ENCODE measurements at regions not wholly inside any gene's neighbourhood (a gene's known extent, or its start where the extent isn't known, plus 50 kb on each side); places are given as distances from the start of the nearest gene placed in this dataset.

- no peak overlapping the region for H3K4me3 ChIP-seq (ENCODE audit: low read depth, low read length)
- no peak for TF ChIP-seq CTCF (IDR thresholded peaks at IDR 0.05; ENCODE audit: low read depth, low read length)
- H3K36me3 ChIP-seq: no peaks in the 10 kb centered on the region
- DNase-seq: no peak
- H3K9me3 ChIP-seq (ENCODE audit: severe bottlenecking): no peaks in the 10 kb centered on the region
- H3K27ac ChIP-seq: no peak overlapping the region
- no peaks in the 10 kb centered on the region for H3K27me3 ChIP-seq (ENCODE audit: insufficient read depth, low read depth, severe bottlenecking)
Measured at GRCh38 chr15:88716543-88717381, 77.9 kb downstream of the ISG20 start.

- no peak overlapping the region for H3K4me3 ChIP-seq (ENCODE audit: low read depth, low read length)
- no peaks in the 10 kb centered on the region for H3K36me3 ChIP-seq
- no peaks in the 10 kb centered on the region for H3K27me3 ChIP-seq (ENCODE audit: insufficient read depth, low read depth, severe bottlenecking)
- no peaks in the 10 kb centered on the region for H3K9me3 ChIP-seq (ENCODE audit: severe bottlenecking)
- DNase-seq: no peak
- H3K27ac ChIP-seq: no peak overlapping the region
- no peak for TF ChIP-seq CTCF (IDR thresholded peaks at IDR 0.05; ENCODE audit: low read depth, low read length)
Measured at GRCh38 chr15:88717382-88718031, 78.7 kb downstream of the ISG20 start.

- no peaks in the 10 kb centered on the region for H3K9me3 ChIP-seq (ENCODE audit: severe bottlenecking)
- H3K4me3 ChIP-seq (ENCODE audit: low read depth, low read length): no peak overlapping the region
- no peaks in the 10 kb centered on the region for H3K36me3 ChIP-seq
- H3K27ac ChIP-seq: no peak overlapping the region
- DNase-seq: no peak
- H3K27me3 ChIP-seq (ENCODE audit: insufficient read depth, low read depth, severe bottlenecking): no peaks in the 10 kb centered on the region
- no peak for TF ChIP-seq CTCF (IDR thresholded peaks at IDR 0.05; ENCODE audit: low read depth, low read length)
Measured at GRCh38 chr15:88718731-88719130, 79.9 kb downstream of the ISG20 start.

- no peaks in the 10 kb centered on the region for H3K36me3 ChIP-seq
- TF ChIP-seq CTCF (IDR thresholded peaks at IDR 0.05; ENCODE audit: low read depth, low read length): no peak
- no peaks in the 10 kb centered on the region for H3K9me3 ChIP-seq (ENCODE audit: severe bottlenecking)
- no peak overlapping the region for H3K27ac ChIP-seq
- no peak overlapping the region for H3K4me3 ChIP-seq (ENCODE audit: low read depth, low read length)
- no peaks in the 10 kb centered on the region for H3K27me3 ChIP-seq (ENCODE audit: insufficient read depth, low read depth, severe bottlenecking)
- no peak for DNase-seq
Measured at GRCh38 chr15:88719654-88720053, 80.8 kb downstream of the ISG20 start.

- Histone ChIP-seq H3K36me3 (no peaks in the 10 kb centered on the region), H3K27ac (no peak overlapping the region), H3K9me3 (ENCODE audit: severe bottlenecking) (no peaks in the 10 kb centered on the region), H3K27me3 (ENCODE audit: insufficient read depth, low read depth, severe bottlenecking) (no peaks in the 10 kb centered on the region), H3K4me3 (ENCODE audit: low read depth, low read length) (no peak overlapping the region)
- TF ChIP-seq CTCF (IDR thresholded peaks at IDR 0.05; ENCODE audit: low read depth, low read length): no peak
- DNase-seq: no peak
Measured at GRCh38 chr15:88725305-88726210, 77.7 kb upstream of the ACAN start.
